ENCODE measurements at regions not wholly inside any gene's neighbourhood (a gene's known extent, or its start where the extent isn't known, plus 50 kb on each side); places are given as distances from the start of the nearest gene placed in this dataset.
A peak's percentile ranks its signal among the peaks of the same experiment; 100 is the strongest.

- TF ChIP-seq HES2 (IDR thresholded peaks at IDR 0.05) (no peak), RNF2 (IDR thresholded peaks at IDR 0.05; ENCODE audit: borderline replicate concordance, low read depth) (no peak), FOXS1 (CRISPR knock-in tag; IDR thresholded peaks at IDR 0.05) (no peak), POLR2A (IDR thresholded peaks at IDR 0.05; ENCODE audit: low read length) (no peak), EHMT2 (IDR thresholded peaks at IDR 0.05; ENCODE audit: low read depth) (no peak), ZFP36 (IDR thresholded peaks at IDR 0.05; ENCODE audit: borderline replicate concordance, partially characterized antibody) (no peak)
Measured at GRCh38 chr1:229999004-229999670, 67.9 kb upstream of the GALNT2 start (continued).

- POLR2A ChIA-PET = no interaction called here
- H3K4me2 ChIP-seq = no peak overlapping the region
Measured at GRCh38 chr1:230000493-230001184, 66.4 kb upstream of the GALNT2 start.

GRCh38 chr1:230002164-230002803 lies 64.8 kb upstream of the GALNT2 start:
- DNase-seq (ENCODE audit: low read depth in 1 of 2, low spot score in 1 of 2) = no peak
- H3K27ac ChIP-seq = no peak overlapping the region
- H3K4me2 ChIP-seq = no peak overlapping the region; the same call in 2 of the 3 replicates
- no peak overlapping the region for H3K4me3 ChIP-seq
- ChIA-PET CTCF (no interaction called here), POLR2A (no interaction called here)
- H3K4me1 ChIP-seq = 0 out of 3 replicates have a peak, but pooled peaks cover 4% of the 10 kb centered on the region
- FAIRE-seq = no peak
- WGBS (ENCODE audit: missing lambda C conversion rate) = 75% methylated on average over 5 of the region's 5 CpGs
- no peak for ATAC-seq
- TF ChIP-seq FOSB (CRISPR knock-in tag; IDR thresholded peaks at IDR 0.05) (no peak), BCL3 (IDR thresholded peaks at IDR 0.05) (no peak), CEBPB (IDR thresholded peaks at IDR 0.05) (peak; percentile 15 to 50; a peak in 2 of 4 replicates), EHMT2 (IDR thresholded peaks at IDR 0.05; ENCODE audit: low read depth) (no peak), TP53 (CRISPR knock-in tag; IDR thresholded peaks at IDR 0.05) (no peak), RFX5 (IDR thresholded peaks at IDR 0.05) (no peak), NFE2L2 (conservative IDR thresholded peaks at IDR 0.05; ENCODE audit: low read length) (no peak)
- no peaks in the 10 kb centered on the region for H3K9me3 ChIP-seq

More at GRCh38 chr1:230000493-230001184, 66.4 kb upstream of the GALNT2 start:
- no peaks in the 10 kb centered on the region for H3K9me3 ChIP-seq
- TF ChIP-seq CHD2 (IDR thresholded peaks at IDR 0.05; ENCODE audit: low read length, partially characterized antibody) = no peak
- no peak for TF ChIP-seq NR3C1 (IDR thresholded peaks at IDR 0.05)
- no peak for TF ChIP-seq HOXB13 (CRISPR knock-in tag; IDR thresholded peaks at IDR 0.05; ENCODE audit: low read depth)
- TF ChIP-seq CBX8 (IDR thresholded peaks at IDR 0.05) = no peak
- TF ChIP-seq ESRRA (IDR thresholded peaks at IDR 0.05; ENCODE audit: borderline replicate concordance, low read length) = no peak
- TF ChIP-seq TP53 (CRISPR knock-in tag; IDR thresholded peaks at IDR 0.05) = no peak
- no peak for TF ChIP-seq ZNF302 (CRISPR knock-in tag; IDR thresholded peaks at IDR 0.05)
- no peak for TF ChIP-seq RARB (CRISPR knock-in tag; IDR thresholded peaks at IDR 0.05)
- TF ChIP-seq HOXB5 (CRISPR knock-in tag; IDR thresholded peaks at IDR 0.05) = no peak
- no peak for TF ChIP-seq BCL3 (IDR thresholded peaks at IDR 0.05)
- no peak for TF ChIP-seq USF2 (IDR thresholded peaks at IDR 0.05)
- no peak for TF ChIP-seq HEYL (CRISPR knock-in tag; IDR thresholded peaks at IDR 0.05)
- TF ChIP-seq FOSL2 (IDR thresholded peaks at IDR 0.05) = no peak
- TF ChIP-seq FOSL2 (CRISPR knock-in tag; IDR thresholded peaks at IDR 0.05) = no peak
- no peak for TF ChIP-seq MAX (IDR thresholded peaks at IDR 0.05)
- ATAC-seq (no peak), FAIRE-seq (no peak), DNase-seq (ENCODE audit: low read depth in 1 of 2, low spot score in 1 of 2) (no peak)
- CTCF ChIA-PET = interaction anchor here (0.6 to 1.0 kb wide), 2 partner anchors 14 to 119 kb away, joined by 3 read pairs; no protein-coding TSS in a partner anchor
- H3K27ac ChIP-seq = no peak overlapping the region
- 0 out of 3 replicates have a peak, but pooled peaks cover 4% of the 10 kb centered on the region for H3K4me1 ChIP-seq
- H3K4me3 ChIP-seq = no peak overlapping the region
- WGBS (ENCODE audit: missing lambda C conversion rate) = 54% methylated on average over 6 of the region's 6 CpGs
